Endothelial cell of umbilical vein (primary cell): ENCODE measurements at regions not wholly inside any gene's neighbourhood (a gene's known extent, or its start where the extent isn't known, plus 50 kb on each side); places are given as distances from the start of the nearest gene placed in this dataset.
"Not testable (repeated sequence)": the region's sequence is repeated elsewhere in the genome, so short reads cannot be mapped to it uniquely, and the experiment has no call there.

Experiments
- BruUV-seq: library from RNA; stranded (reverse); fragments of 400-500 nt; replicated peaks from 2 replicates; lab custom pipeline; 2021; lab: Mats Ljungman, UMichigan
- CTCF ChIA-PET: fragments of 300-600, 350-600 bp; sonication (Branson Sonifier 250); formaldehyde crosslinking; loops from one replicate; lab custom pipeline; 2021; ENCODE audit warnings: antibody characterized with exemption, inconsistent platforms; lab: Charles Lee
- POLR2A ChIA-PET: fragments of 300-600, 350-600 bp; sonication (Branson Sonifier 250); formaldehyde crosslinking; loops from one replicate; lab custom pipeline; 2021; ENCODE audit warnings: antibody characterized with exemption, inconsistent platforms; lab: Charles Lee
- DNase-seq: peaks from one replicate; pipeline ENCODE4 v3.0.0-alpha.2; 2011; ENCODE audit warnings: low read depth, low spot score
- FAIRE-seq: peaks from 2 replicates; lab custom pipeline; 2011; peaks lifted over from hg19 to GRCh38; lab: Jason Lieb, UNC
- H2AFZ ChIP-seq: 2 replicates; pipeline ENCODE4 v1.6.0; 2012; ENCODE audit warnings: low read depth, low read length, control low read depth, inconsistent platforms
- H3K27ac ChIP-seq: 2 replicates; pipeline ENCODE4 v1.5.1; 2011; ENCODE audit warnings: low read depth, mild to moderate bottlenecking, control low read depth, low read length, moderate library complexity; ENCODE audit not compliant: insufficient read depth
- H3K27me3 ChIP-seq, 2 experiments: 2 replicates each; pipeline versions ENCODE4 v1.6.0 to v1.6.1; 2011; ENCODE audit warnings: low read length in 2 of 2, mixed read lengths in 1 of 2; ENCODE audit not compliant: control insufficient read depth in 2 of 2, insufficient read depth in 2 of 2
- H3K36me3 ChIP-seq, 2 experiments: 2 replicates in 1 of 2; 3 replicates in 1 of 2; pipeline ENCODE4 v1.5.1; 2011; ENCODE audit warnings: low read length in 2 of 2, mild to moderate bottlenecking in 1 of 2, moderate library complexity in 1 of 2; ENCODE audit not compliant: control insufficient read depth in 2 of 2, insufficient read depth in 2 of 2; ENCODE audit errors: extremely low read depth in 1 of 2
- H3K4me1 ChIP-seq: 3 replicates; pipeline ENCODE4 v1.5.1; 2011; ENCODE audit warnings: mild to moderate bottlenecking, low read length; ENCODE audit not compliant: control insufficient read depth, insufficient read depth; ENCODE audit errors: extremely low read depth
- H3K4me2 ChIP-seq: 2 replicates; pipeline ENCODE4 v1.6.1; 2011; ENCODE audit warnings: low read length, control low read depth, mixed read lengths; ENCODE audit not compliant: insufficient read depth
- H3K4me3 ChIP-seq, 3 experiments: fragments of 200-600 bp in 1 of 3; sonication (generic), shearing (Covaris generic) in 1 of 3; replicated peaks in 1 of 3; 2 replicates each; pipeline ENCODE4 v1.5.1; 2011 to 2016; ENCODE audit warnings: control low read depth in 3 of 3, low read length in 3 of 3, mild to moderate bottlenecking in 2 of 3, inconsistent platforms in 1 of 3, low read depth in 1 of 3, moderate library complexity in 1 of 3; ENCODE audit not compliant: insufficient read depth in 1 of 3
- H3K79me2 ChIP-seq: 2 replicates; pipeline ENCODE4 v1.6.0; 2012; ENCODE audit warnings: low read length, inconsistent platforms; ENCODE audit not compliant: control insufficient read depth, insufficient read depth
- H3K9ac ChIP-seq: replicated peaks from 2 replicates; pipeline ENCODE3; 2011; ENCODE audit warnings: low read length, control low read depth; ENCODE audit not compliant: insufficient read depth; ENCODE audit errors: extremely low read depth
- H3K9me1 ChIP-seq: replicated peaks from 3 replicates; pipeline ENCODE4 v1.6.0; 2011; ENCODE audit warnings: mild to moderate bottlenecking, low read length; ENCODE audit not compliant: control insufficient read depth, insufficient read depth; ENCODE audit errors: extremely low read depth
- H3K9me3 ChIP-seq: replicated peaks from 2 replicates; pipeline ENCODE4 v1.5.1; 2012; ENCODE audit warnings: low read length, inconsistent platforms; ENCODE audit not compliant: control insufficient read depth, insufficient read depth
- H4K20me1 ChIP-seq: replicated peaks from 2 replicates; pipeline ENCODE3; 2011; ENCODE audit warnings: mild to moderate bottlenecking, low read length; ENCODE audit not compliant: control insufficient read depth, insufficient read depth; ENCODE audit errors: extremely low read depth
- EZH2 ChIP-seq: IDR thresholded peaks from 2 replicates; pipeline ENCODE4 v1.6.1; 2012; ENCODE audit warnings: borderline replicate concordance, low read depth, mild to moderate bottlenecking, moderate library complexity, low read length, inconsistent platforms; ENCODE audit not compliant: severe bottlenecking
- FOS ChIP-seq: IDR thresholded peaks from 2 replicates; pipeline ENCODE4 v1.6.1; 2011; ENCODE audit warnings: mild to moderate bottlenecking, low read length, moderate library complexity, borderline replicate concordance; ENCODE audit not compliant: insufficient read depth
- GATA2 ChIP-seq: IDR thresholded peaks from 2 replicates; pipeline ENCODE4 v1.7.0; 2011; ENCODE audit warnings: low read depth, mild to moderate bottlenecking, moderate library complexity, mixed read lengths, low read length; ENCODE audit not compliant: insufficient read length, insufficient read depth
- JUN ChIP-seq: IDR thresholded peaks from 2 replicates; pipeline ENCODE4 v1.6.1; 2011; ENCODE audit warnings: borderline replicate concordance, low read depth; ENCODE audit not compliant: insufficient read length, insufficient read depth
- MYC ChIP-seq: IDR thresholded peaks from one replicate; pipeline ENCODE4 v1.6.1; 2011; ENCODE audit warnings: mild to moderate bottlenecking, low read depth, low read length
- POLR2A ChIP-seq: IDR thresholded peaks from 2 replicates; pipeline ENCODE4 v1.6.1; 2012; ENCODE audit warnings: low read depth, mild to moderate bottlenecking, control low read depth, low read length
- POLR2AphosphoS5 ChIP-seq: IDR thresholded peaks from 2 replicates; pipeline ENCODE4 v1.6.1; 2012; ENCODE audit warnings: low read depth, mild to moderate bottlenecking, control low read depth, low read length, moderate library complexity; ENCODE audit not compliant: insufficient read depth
- dilution Hi-C: fragments of 300-500 bp; cut with MboI; formaldehyde crosslinking; loops from one replicate; pipeline ENCODE4 v1.15.0; 2019; ENCODE audit warnings: low sequenced_read_pairs; ENCODE audit not compliant: extremely low pct_ligation_motif_present
- intact Hi-C: fragments of 100-400 bp; cut with micrococcal nuclease; formaldehyde crosslinking; loops from one replicate; pipeline ENCODE4 v1.10.0; 2022
- TF ChIP-seq, protein P1 (sequence below), 2 donors: IDR thresholded peaks; 1 replicate in 1 of 2; 2 replicates in 1 of 2; pipeline ENCODE4 v1.5.1; 2011; ENCODE audit warnings: low read length in 2 of 2, mild to moderate bottlenecking in 2 of 2, moderate library complexity in 2 of 2, control low read depth in 1 of 2, inconsistent platforms in 1 of 2, low read depth in 1 of 2; ENCODE audit not compliant: insufficient read depth in 1 of 2; ENCODE audit errors: extremely low read depth in 1 of 2
- TF ChIP-seq, protein P2 (sequence below): IDR thresholded peaks from 2 replicates; pipeline ENCODE4 v1.6.1; 2011; ENCODE audit not compliant: insufficient read depth, insufficient read length

DNA sequence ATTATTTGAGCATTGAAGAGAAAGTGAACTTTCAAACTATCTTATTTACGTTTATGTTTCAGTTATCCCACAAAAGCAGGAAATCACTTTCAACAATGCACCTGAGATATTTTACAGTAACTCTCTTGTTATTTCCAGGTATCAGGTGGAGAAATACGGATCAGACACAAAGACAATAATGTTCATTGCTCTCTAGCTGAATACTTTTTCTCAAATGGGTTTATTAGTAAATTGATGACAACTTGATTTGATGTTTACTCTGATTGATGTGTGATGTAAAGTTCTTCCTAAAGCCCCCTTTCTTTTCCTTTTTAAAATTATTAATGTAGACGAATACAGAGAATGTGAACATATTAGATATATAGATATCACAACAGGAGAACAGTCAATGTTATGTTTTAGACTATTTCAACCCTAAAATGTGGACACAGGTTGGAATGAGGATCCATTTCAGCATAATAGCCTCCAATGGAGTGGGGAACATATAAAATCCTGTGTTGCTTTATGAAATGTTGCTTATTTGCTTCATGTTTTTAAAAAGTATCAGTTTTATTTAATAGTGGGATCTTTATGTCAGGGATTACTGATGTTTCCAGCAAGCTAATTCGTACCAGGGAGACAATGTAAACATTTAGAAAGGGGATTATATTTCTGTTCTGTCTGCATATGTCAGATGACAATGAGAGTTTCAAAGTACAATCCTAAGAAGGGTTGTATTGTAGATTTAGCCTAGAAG is 1522.3 kb upstream of the TPTE start:
- ChIA-PET CTCF (no interaction called here), POLR2A (no interaction called here)
- H3K36me3 ChIP-seq = no peaks in the 10 kb centered on the region
- no peak for FAIRE-seq
- no peaks in the 10 kb centered on the region for H4K20me1 ChIP-seq
- no peak overlapping the region for H3K4me3 ChIP-seq
- DNase-seq = no peak
- H3K9ac ChIP-seq = no peak overlapping the region
- intact Hi-C loops (no loop called here), dilution Hi-C loops (no loop called here)
- no peaks in the 10 kb centered on the region for H3K9me1 ChIP-seq
- H3K27me3 ChIP-seq = no peaks in the 10 kb centered on the region
- peaks cover 13% of the 10 kb centered on the region for H3K9me3 ChIP-seq
- no peak overlapping the region for H3K4me2 ChIP-seq
- no peaks in the 10 kb centered on the region for H3K79me2 ChIP-seq
- H3K4me1 ChIP-seq = no peaks in the 10 kb centered on the region
- BruUV-seq = no TSS peak
- no peak for TF ChIP-seq POLR2A
- TF ChIP-seq, protein P1, sequence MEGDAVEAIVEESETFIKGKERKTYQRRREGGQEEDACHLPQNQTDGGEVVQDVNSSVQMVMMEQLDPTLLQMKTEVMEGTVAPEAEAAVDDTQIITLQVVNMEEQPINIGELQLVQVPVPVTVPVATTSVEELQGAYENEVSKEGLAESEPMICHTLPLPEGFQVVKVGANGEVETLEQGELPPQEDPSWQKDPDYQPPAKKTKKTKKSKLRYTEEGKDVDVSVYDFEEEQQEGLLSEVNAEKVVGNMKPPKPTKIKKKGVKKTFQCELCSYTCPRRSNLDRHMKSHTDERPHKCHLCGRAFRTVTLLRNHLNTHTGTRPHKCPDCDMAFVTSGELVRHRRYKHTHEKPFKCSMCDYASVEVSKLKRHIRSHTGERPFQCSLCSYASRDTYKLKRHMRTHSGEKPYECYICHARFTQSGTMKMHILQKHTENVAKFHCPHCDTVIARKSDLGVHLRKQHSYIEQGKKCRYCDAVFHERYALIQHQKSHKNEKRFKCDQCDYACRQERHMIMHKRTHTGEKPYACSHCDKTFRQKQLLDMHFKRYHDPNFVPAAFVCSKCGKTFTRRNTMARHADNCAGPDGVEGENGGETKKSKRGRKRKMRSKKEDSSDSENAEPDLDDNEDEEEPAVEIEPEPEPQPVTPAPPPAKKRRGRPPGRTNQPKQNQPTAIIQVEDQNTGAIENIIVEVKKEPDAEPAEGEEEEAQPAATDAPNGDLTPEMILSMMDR (IDR thresholded peaks at IDR 0.05; ENCODE audit: extremely low read depth in 1 of 2, insufficient read depth in 1 of 2, low read depth in 1 of 2, low read length in 2 of 2) = no peak
- no peak for TF ChIP-seq FOS
- no peak for TF ChIP-seq EZH2
- TF ChIP-seq POLR2AphosphoS5 = no peak
- TF ChIP-seq GATA2 = no peak
- no peak for TF ChIP-seq JUN
- no peak for TF ChIP-seq MYC
- TF ChIP-seq, protein P2, sequence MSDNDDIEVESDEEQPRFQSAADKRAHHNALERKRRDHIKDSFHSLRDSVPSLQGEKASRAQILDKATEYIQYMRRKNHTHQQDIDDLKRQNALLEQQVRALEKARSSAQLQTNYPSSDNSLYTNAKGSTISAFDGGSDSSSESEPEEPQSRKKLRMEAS = no peak
- H2AFZ ChIP-seq = no peak overlapping the region
- H3K27ac ChIP-seq = no peak overlapping the region

DNA sequence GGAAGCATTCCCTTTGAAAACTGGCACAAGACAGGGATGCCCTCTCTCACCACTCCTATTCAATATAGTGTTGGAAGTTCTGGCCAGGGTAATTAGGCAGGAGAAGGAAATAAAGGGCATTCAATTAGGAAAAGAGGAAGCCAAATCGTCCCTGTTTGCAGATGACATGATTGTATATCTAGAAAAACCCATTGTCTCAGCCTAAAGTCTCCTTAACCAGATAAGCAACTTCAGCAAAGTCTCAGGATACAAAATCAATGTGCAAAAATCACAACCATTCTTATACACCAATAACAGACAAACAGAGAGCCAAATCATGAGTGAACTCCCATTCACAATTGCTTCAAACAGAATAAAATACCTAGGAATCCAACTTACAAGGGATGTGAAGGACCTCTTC is 1521.3 kb upstream of the TPTE start:
- H3K79me2 ChIP-seq, H3K36me3 ChIP-seq, CTCF ChIA-PET, H4K20me1 ChIP-seq, DNase-seq, H3K9ac ChIP-seq, intact Hi-C loops, H3K9me1 ChIP-seq, H3K4me2 ChIP-seq, H3K27me3 ChIP-seq, dilution Hi-C loops, BruUV-seq, POLR2A ChIA-PET, H3K4me3 ChIP-seq, H3K27ac ChIP-seq, FAIRE-seq, H2AFZ ChIP-seq, H3K4me1 ChIP-seq: not testable (repeated sequence)
- peaks cover 11% of the 10 kb centered on the region for H3K9me3 ChIP-seq

DNA sequence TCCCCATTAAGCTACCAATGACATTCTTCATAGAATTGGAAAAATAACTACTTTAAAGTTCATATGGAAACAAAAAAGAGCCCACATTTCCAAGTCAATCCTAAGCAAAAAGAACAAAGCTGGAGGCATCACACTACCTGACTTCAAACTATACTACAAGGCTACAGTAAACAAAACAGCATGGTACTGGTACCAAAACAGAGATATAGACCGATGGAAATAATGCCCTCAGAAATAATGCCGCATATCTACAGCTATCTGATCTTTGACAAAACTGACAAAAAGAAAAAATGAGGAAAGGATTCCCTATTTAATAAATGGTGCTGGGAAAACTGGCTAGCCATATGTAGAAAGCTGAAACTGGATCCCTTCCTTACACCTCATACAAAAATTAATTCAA is 1520.7 kb upstream of the TPTE start:
- H3K9me1 ChIP-seq, POLR2A ChIA-PET, H3K9ac ChIP-seq, DNase-seq, H3K79me2 ChIP-seq, H2AFZ ChIP-seq, H3K4me3 ChIP-seq, H3K27me3 ChIP-seq, H3K4me1 ChIP-seq, H4K20me1 ChIP-seq, FAIRE-seq, CTCF ChIA-PET, H3K27ac ChIP-seq, H3K4me2 ChIP-seq, H3K36me3 ChIP-seq, dilution Hi-C loops, intact Hi-C loops, BruUV-seq: not testable (repeated sequence)
- H3K9me3 ChIP-seq = peaks cover 11% of the 10 kb centered on the region
